MV-4-11 (cell line): ENCODE measurements at regions not wholly inside any gene's neighbourhood (a gene's known extent, or its start where the extent isn't known, plus 50 kb on each side); places are given as distances from the start of the nearest gene placed in this dataset.
"Not testable (repeated sequence)": the region's sequence is repeated elsewhere in the genome, so short reads cannot be mapped to it uniquely, and the experiment has no call there.

Experiments used
- DNase-seq: peaks from one replicate; lab custom pipeline; 2025; lab: John Stamatoyannopoulos, UW

- DNase-seq = not testable (repeated sequence)
Observed at GRCh38 chr4:3589946-3590924, 58.0 kb upstream of the LRPAP1 start.

- not testable (repeated sequence) for DNase-seq
Observed at GRCh38 chr4:3589379-3589778, 57.2 kb upstream of the LRPAP1 start.

DNA sequence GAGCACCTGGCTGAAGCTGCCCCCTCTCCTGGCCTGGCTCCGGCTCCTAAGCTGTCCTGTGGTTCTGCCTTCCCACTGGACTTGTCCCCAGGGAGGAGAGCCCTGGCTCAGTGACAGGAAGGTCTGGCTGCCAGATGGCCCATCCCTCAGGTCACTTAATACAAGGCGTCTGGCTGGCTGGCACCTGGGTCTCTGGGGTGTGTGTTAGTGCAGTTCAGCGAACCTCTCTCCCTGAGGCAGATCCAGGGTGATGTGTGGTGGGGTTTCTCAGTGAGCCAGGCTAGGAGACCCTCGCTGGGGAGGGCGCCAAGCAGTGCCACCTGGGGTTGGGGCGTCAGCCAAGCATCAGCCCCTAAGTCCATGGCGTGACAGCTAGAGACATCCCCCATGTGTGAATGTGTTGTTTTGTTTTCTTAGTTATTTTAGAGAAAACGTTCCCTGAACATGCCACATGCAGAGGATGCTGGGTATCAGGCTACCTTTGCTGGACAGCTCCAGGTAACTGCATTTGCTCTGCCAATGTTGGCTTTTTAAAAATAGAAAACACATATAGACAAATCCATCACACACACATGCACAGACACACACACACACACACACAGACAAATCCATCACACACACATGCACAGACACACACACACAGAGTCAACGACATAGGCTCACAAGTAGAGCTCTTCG, 56.4 kb upstream of the LRPAP1 start:
- not testable (repeated sequence) for DNase-seq

- DNase-seq = not testable (repeated sequence)
Observed at GRCh38 chr4:3586596-3586995, 54.4 kb upstream of the LRPAP1 start.

DNA sequence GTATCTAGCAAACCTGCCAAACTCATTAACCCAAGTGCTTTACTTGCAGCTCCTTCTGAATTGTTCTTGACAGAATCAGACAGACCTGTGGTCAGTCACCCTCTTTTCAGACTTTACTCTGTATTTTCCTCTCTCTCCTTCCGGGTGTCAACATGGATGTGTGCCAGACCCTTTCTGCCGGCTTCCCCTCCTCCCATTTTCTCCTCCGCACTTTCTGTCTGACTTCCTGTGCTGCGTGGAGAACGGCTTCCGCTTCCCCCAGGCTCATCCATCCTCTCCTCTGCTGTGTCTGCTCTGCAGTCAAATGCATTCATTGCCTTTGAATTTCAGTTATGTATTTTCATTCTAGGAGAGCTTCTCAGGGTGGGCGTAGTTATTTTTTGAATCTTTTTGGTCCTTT, 53.3 kb upstream of the LRPAP1 start:
- not testable (repeated sequence) for DNase-seq

DNA sequence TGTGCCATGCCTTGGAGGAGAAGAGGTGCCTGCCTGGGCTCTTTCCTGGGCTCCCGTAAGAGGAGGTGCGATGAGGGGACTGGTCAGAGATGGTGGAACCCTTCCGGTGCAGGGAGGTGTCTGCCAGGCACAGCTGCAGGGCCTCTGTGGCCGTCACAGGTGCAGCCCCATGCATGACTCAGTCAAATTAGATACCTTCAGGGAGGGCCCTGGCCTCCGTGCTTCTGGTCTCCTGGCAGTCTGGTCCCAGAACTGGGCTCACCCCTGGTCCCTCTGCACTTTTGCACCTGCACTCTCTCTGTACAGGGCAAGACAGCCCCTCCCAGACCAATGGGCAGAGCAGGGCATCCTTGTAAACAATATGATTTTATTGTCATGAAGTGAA, 49.9 kb upstream of the LRPAP1 start:
- no peak for DNase-seq
